Endothelial cell of umbilical vein (primary cell): ENCODE measurements at regions not wholly inside any gene's neighbourhood (a gene's known extent, or its start where the extent isn't known, plus 50 kb on each side); places are given as distances from the start of the nearest gene placed in this dataset.

ENCODE experiments used
- BruUV-seq: library from RNA; stranded (reverse); fragments of 400-500 nt; replicated peaks from 2 replicates; lab custom pipeline; 2021; lab: Mats Ljungman, UMichigan
- CTCF ChIA-PET: fragments of 300-600, 350-600 bp; sonication (Branson Sonifier 250); formaldehyde crosslinking; loops from one replicate; lab custom pipeline; 2021; ENCODE audit warnings: antibody characterized with exemption, inconsistent platforms; lab: Charles Lee
- POLR2A ChIA-PET: fragments of 300-600, 350-600 bp; sonication (Branson Sonifier 250); formaldehyde crosslinking; loops from one replicate; lab custom pipeline; 2021; ENCODE audit warnings: antibody characterized with exemption, inconsistent platforms; lab: Charles Lee
- DNase-seq: peaks from one replicate; pipeline ENCODE4 v3.0.0-alpha.2; 2011; ENCODE audit warnings: low read depth, low spot score
- FAIRE-seq: peaks from 2 replicates; lab custom pipeline; 2011; peaks lifted over from hg19 to GRCh38; lab: Jason Lieb, UNC
- H2AFZ ChIP-seq: 2 replicates; pipeline ENCODE4 v1.6.0; 2012; ENCODE audit warnings: low read depth, low read length, control low read depth, inconsistent platforms
- H3K27ac ChIP-seq: 2 replicates; pipeline ENCODE4 v1.5.1; 2011; ENCODE audit warnings: low read depth, mild to moderate bottlenecking, control low read depth, low read length, moderate library complexity; ENCODE audit not compliant: insufficient read depth
- H3K27me3 ChIP-seq, 2 experiments: 2 replicates each; pipeline versions ENCODE4 v1.6.0 to v1.6.1; 2011; ENCODE audit warnings: low read length in 2 of 2, mixed read lengths in 1 of 2; ENCODE audit not compliant: control insufficient read depth in 2 of 2, insufficient read depth in 2 of 2
- H3K36me3 ChIP-seq, 2 experiments: 2 replicates in 1 of 2; 3 replicates in 1 of 2; pipeline ENCODE4 v1.5.1; 2011; ENCODE audit warnings: low read length in 2 of 2, mild to moderate bottlenecking in 1 of 2, moderate library complexity in 1 of 2; ENCODE audit not compliant: control insufficient read depth in 2 of 2, insufficient read depth in 2 of 2; ENCODE audit errors: extremely low read depth in 1 of 2
- H3K4me1 ChIP-seq: 3 replicates; pipeline ENCODE4 v1.5.1; 2011; ENCODE audit warnings: mild to moderate bottlenecking, low read length; ENCODE audit not compliant: control insufficient read depth, insufficient read depth; ENCODE audit errors: extremely low read depth
- H3K4me2 ChIP-seq: 2 replicates; pipeline ENCODE4 v1.6.1; 2011; ENCODE audit warnings: low read length, control low read depth, mixed read lengths; ENCODE audit not compliant: insufficient read depth
- H3K4me3 ChIP-seq, 3 experiments: fragments of 200-600 bp in 1 of 3; sonication (generic), shearing (Covaris generic) in 1 of 3; replicated peaks in 1 of 3; 2 replicates each; pipeline ENCODE4 v1.5.1; 2011 to 2016; ENCODE audit warnings: control low read depth in 3 of 3, low read length in 3 of 3, mild to moderate bottlenecking in 2 of 3, inconsistent platforms in 1 of 3, low read depth in 1 of 3, moderate library complexity in 1 of 3; ENCODE audit not compliant: insufficient read depth in 1 of 3
- H3K79me2 ChIP-seq: 2 replicates; pipeline ENCODE4 v1.6.0; 2012; ENCODE audit warnings: low read length, inconsistent platforms; ENCODE audit not compliant: control insufficient read depth, insufficient read depth
- H3K9ac ChIP-seq: replicated peaks from 2 replicates; pipeline ENCODE3; 2011; ENCODE audit warnings: low read length, control low read depth; ENCODE audit not compliant: insufficient read depth; ENCODE audit errors: extremely low read depth
- H3K9me1 ChIP-seq: replicated peaks from 3 replicates; pipeline ENCODE4 v1.6.0; 2011; ENCODE audit warnings: mild to moderate bottlenecking, low read length; ENCODE audit not compliant: control insufficient read depth, insufficient read depth; ENCODE audit errors: extremely low read depth
- H3K9me3 ChIP-seq: replicated peaks from 2 replicates; pipeline ENCODE4 v1.5.1; 2012; ENCODE audit warnings: low read length, inconsistent platforms; ENCODE audit not compliant: control insufficient read depth, insufficient read depth
- H4K20me1 ChIP-seq: replicated peaks from 2 replicates; pipeline ENCODE3; 2011; ENCODE audit warnings: mild to moderate bottlenecking, low read length; ENCODE audit not compliant: control insufficient read depth, insufficient read depth; ENCODE audit errors: extremely low read depth
- GATA2 ChIP-seq: IDR thresholded peaks from 2 replicates; pipeline ENCODE4 v1.7.0; 2011; ENCODE audit warnings: low read depth, mild to moderate bottlenecking, moderate library complexity, mixed read lengths, low read length; ENCODE audit not compliant: insufficient read length, insufficient read depth
- JUN ChIP-seq: IDR thresholded peaks from 2 replicates; pipeline ENCODE4 v1.6.1; 2011; ENCODE audit warnings: borderline replicate concordance, low read depth; ENCODE audit not compliant: insufficient read length, insufficient read depth
- MYC ChIP-seq: IDR thresholded peaks from one replicate; pipeline ENCODE4 v1.6.1; 2011; ENCODE audit warnings: mild to moderate bottlenecking, low read depth, low read length
- POLR2A ChIP-seq: IDR thresholded peaks from 2 replicates; pipeline ENCODE4 v1.6.1; 2012; ENCODE audit warnings: low read depth, mild to moderate bottlenecking, control low read depth, low read length
- POLR2AphosphoS5 ChIP-seq: IDR thresholded peaks from 2 replicates; pipeline ENCODE4 v1.6.1; 2012; ENCODE audit warnings: low read depth, mild to moderate bottlenecking, control low read depth, low read length, moderate library complexity; ENCODE audit not compliant: insufficient read depth
- dilution Hi-C: fragments of 300-500 bp; cut with MboI; formaldehyde crosslinking; loops from one replicate; pipeline ENCODE4 v1.15.0; 2019; ENCODE audit warnings: low sequenced_read_pairs; ENCODE audit not compliant: extremely low pct_ligation_motif_present
- intact Hi-C: fragments of 100-400 bp; cut with micrococcal nuclease; formaldehyde crosslinking; loops from one replicate; pipeline ENCODE4 v1.10.0; 2022
- TF ChIP-seq, protein P1 (sequence below): IDR thresholded peaks from 2 replicates; pipeline ENCODE4 v1.6.1; 2011; ENCODE audit not compliant: insufficient read depth, insufficient read length
- TF ChIP-seq, protein P2 (sequence below), 2 donors: IDR thresholded peaks; 1 replicate in 1 of 2; 2 replicates in 1 of 2; pipeline ENCODE4 v1.5.1; 2011; ENCODE audit warnings: low read length in 2 of 2, mild to moderate bottlenecking in 2 of 2, moderate library complexity in 2 of 2, control low read depth in 1 of 2, inconsistent platforms in 1 of 2, low read depth in 1 of 2; ENCODE audit not compliant: insufficient read depth in 1 of 2; ENCODE audit errors: extremely low read depth in 1 of 2

- Histone ChIP-seq H2AFZ (no peak overlapping the region), H3K9ac (no peak overlapping the region), H4K20me1 (peaks cover 4% of the 10 kb centered on the region), H3K9me1 (no peaks in the 10 kb centered on the region), H3K27ac (no peak overlapping the region), H3K79me2 (peaks cover 71% of the 10 kb centered on the region), H3K27me3 (no peaks in the 10 kb centered on the region), H3K4me2 (no peak overlapping the region), H3K9me3 (no peaks in the 10 kb centered on the region), H3K4me1 (peaks cover 12% of the 10 kb centered on the region), H3K4me3 (no peak overlapping the region), H3K36me3 (no peaks in the 10 kb centered on the region)
- no peak for FAIRE-seq
- POLR2A ChIA-PET, result no interaction called here
- no peak for DNase-seq
- BruUV-seq, result no TSS peak
- TF ChIP-seq POLR2AphosphoS5 (no peak), MYC (no peak), POLR2A (no peak)
- TF ChIP-seq, protein P1, sequence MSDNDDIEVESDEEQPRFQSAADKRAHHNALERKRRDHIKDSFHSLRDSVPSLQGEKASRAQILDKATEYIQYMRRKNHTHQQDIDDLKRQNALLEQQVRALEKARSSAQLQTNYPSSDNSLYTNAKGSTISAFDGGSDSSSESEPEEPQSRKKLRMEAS, result no peak
- dilution Hi-C loops (no loop called here), intact Hi-C loops (no loop called here)
- CTCF ChIA-PET, result interaction anchor here (0.6 to 0.7 kb wide), 2 partner anchors 10 to 58 kb away, joined by 3 to 6 read pairs; no protein-coding TSS in a partner anchor
These were observed 146.0 kb upstream of the BEND6 start for GRCh38 chr6:56808871-56809359.

- Histone ChIP-seq H4K20me1 (peaks cover 4% of the 10 kb centered on the region), H3K4me2 (no peak overlapping the region), H3K9me1 (no peaks in the 10 kb centered on the region), H3K9ac (no peak overlapping the region), H3K27ac (no peak overlapping the region), H3K4me3 (no peak overlapping the region), H3K4me1 (peaks cover 22% of the 10 kb centered on the region), H3K9me3 (no peaks in the 10 kb centered on the region), H2AFZ (no peak overlapping the region), H3K79me2 (peaks cover 80% of the 10 kb centered on the region), H3K27me3 (no peaks in the 10 kb centered on the region), H3K36me3 (no peaks in the 10 kb centered on the region)
- FAIRE-seq, result no peak
- dilution Hi-C loops, result no loop called here
- no TSS peak for BruUV-seq
- ChIA-PET CTCF (no interaction called here), POLR2A (no interaction called here)
- no peak for DNase-seq
- intact Hi-C loops, result no loop called here
- TF ChIP-seq JUN (no peak), GATA2 (no peak), POLR2AphosphoS5 (no peak)
- TF ChIP-seq, protein P2, sequence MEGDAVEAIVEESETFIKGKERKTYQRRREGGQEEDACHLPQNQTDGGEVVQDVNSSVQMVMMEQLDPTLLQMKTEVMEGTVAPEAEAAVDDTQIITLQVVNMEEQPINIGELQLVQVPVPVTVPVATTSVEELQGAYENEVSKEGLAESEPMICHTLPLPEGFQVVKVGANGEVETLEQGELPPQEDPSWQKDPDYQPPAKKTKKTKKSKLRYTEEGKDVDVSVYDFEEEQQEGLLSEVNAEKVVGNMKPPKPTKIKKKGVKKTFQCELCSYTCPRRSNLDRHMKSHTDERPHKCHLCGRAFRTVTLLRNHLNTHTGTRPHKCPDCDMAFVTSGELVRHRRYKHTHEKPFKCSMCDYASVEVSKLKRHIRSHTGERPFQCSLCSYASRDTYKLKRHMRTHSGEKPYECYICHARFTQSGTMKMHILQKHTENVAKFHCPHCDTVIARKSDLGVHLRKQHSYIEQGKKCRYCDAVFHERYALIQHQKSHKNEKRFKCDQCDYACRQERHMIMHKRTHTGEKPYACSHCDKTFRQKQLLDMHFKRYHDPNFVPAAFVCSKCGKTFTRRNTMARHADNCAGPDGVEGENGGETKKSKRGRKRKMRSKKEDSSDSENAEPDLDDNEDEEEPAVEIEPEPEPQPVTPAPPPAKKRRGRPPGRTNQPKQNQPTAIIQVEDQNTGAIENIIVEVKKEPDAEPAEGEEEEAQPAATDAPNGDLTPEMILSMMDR (IDR thresholded peaks at IDR 0.05; ENCODE audit: extremely low read depth in 1 of 2, insufficient read depth in 1 of 2, low read depth in 1 of 2, low read length in 2 of 2), result no peak
These were observed 146.9 kb upstream of the BEND6 start for GRCh38 chr6:56807989-56808337.
